ENCODE measurements at regions not wholly inside any gene's neighbourhood (a gene's known extent, or its start where the extent isn't known, plus 50 kb on each side); places are given as distances from the start of the nearest gene placed in this dataset.

- TF ChIP-seq, protein P1, sequence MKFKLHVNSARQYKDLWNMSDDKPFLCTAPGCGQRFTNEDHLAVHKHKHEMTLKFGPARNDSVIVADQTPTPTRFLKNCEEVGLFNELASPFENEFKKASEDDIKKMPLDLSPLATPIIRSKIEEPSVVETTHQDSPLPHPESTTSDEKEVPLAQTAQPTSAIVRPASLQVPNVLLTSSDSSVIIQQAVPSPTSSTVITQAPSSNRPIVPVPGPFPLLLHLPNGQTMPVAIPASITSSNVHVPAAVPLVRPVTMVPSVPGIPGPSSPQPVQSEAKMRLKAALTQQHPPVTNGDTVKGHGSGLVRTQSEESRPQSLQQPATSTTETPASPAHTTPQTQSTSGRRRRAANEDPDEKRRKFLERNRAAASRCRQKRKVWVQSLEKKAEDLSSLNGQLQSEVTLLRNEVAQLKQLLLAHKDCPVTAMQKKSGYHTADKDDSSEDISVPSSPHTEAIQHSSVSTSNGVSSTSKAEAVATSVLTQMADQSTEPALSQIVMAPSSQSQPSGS (IDR thresholded peaks at IDR 0.05; ENCODE audit: low read length) = no peak
Observed at GRCh38 chr3:152177757-152178156, 91.0 kb upstream of the MBNL1 start (continued).
